NCI-H1417 (cell line): ENCODE measurements at regions not wholly inside any gene's neighbourhood (a gene's known extent, or its start where the extent isn't known, plus 50 kb on each side); places are given as distances from the start of the nearest gene placed in this dataset.

Experiments used
- DNase-seq, 3 experiments: peaks; one replicate each; lab custom pipeline; 2025; lab: John Stamatoyannopoulos, UW

DNA sequence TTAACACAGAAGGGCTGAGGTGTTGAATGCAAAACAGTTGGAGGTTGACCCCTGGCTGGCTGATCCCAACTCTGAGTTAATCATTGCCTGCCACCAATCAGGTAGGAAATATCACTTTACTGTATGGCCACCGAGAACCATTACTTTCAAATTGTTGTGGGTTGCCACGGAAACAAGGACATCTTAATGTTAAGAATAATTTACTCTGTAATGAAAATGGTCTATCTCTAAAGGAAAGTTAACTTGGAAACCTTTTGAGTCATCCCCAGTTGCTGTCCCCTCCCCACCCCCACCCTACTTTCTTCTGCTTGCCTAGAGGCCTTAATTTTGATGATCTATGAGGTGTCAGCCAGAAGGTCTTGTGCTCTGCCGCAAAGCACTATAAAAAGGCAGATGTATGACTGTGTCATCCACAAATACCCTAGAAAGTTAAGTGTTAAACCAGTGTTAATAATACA is 78.7 kb upstream of the SNRK start:
- no peak for DNase-seq

DNA sequence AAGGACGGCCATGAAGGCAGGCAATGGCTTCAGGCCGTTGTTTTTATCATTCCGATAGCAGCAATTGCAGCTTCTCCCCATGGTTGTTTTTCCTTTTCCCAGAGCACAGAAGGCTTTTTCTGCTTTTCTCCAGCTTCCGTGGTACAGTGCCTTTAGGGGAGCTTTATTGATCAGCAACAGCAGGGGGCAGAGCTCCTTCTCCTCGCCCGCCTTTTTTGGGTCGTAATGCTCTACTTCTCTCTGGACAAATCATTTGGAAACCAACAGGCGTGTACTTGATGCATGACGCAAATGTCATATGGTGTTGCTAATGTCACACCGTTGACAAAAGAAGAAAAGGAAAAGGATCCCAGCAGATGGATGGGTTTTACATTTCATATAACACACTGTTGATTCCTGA is 79.7 kb upstream of the SNRK start:
- DNase-seq = no peak

DNA sequence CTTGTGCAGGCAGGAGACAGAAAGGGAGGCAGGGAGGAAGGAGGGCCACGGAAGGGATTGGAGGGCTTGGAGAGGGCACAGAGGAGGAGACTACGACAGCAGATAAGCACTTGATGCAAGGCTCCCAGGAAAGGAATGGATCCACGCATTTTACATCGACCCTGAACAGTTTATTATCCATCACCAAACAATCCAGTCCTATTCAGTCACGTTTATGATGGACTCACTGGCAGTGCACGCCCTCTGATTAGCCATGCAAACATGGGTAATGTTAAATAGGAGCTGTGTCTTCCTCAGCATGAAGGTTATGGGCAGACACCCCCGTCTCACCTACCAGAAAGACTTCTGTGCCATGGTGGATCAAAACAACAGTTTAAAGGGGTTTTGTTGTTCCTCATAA is 80.2 kb upstream of the SNRK start:
- DNase-seq = no peak

DNA sequence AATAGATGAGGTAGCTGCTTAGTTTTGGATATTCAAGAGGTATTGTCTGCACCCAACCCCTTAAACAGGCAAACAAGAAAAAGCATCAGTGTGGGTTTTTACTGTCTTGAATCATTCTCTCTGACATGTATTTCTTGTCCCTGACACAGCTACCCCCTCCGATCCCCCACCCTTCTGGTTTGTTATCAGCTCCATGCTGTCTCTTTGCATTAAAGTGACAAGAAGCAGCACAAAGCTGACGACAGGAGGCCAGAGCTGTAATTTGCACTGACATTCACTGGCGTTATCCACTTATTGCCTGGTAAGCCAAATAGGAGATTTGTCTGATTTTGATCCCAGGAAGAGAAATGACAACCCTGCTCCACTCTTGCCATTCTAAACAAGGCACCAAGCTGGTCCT is 83.3 kb upstream of the SNRK start:
- peak in 1 of 3 experiments; percentile 0 for DNase-seq

DNA sequence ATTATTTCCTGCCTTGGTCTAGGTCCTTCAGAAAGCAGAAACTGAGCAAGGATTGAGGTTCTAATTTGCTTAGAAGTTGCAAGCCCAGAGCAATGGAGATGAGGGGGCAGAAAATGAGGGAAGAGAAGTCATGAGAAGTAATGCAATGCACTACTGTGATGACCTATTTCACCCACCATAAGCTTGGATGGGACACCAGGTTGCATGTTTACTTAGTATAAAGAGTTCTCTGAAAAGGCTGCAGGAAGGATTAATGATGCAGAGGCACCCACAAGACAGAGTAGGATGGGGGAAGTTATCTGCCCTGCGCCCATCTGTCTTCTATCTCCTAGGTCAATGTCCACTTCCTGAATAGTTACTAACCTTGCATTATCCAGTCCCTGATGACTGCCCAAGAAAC is 84.8 kb upstream of the SNRK start:
- no peak for DNase-seq

DNA sequence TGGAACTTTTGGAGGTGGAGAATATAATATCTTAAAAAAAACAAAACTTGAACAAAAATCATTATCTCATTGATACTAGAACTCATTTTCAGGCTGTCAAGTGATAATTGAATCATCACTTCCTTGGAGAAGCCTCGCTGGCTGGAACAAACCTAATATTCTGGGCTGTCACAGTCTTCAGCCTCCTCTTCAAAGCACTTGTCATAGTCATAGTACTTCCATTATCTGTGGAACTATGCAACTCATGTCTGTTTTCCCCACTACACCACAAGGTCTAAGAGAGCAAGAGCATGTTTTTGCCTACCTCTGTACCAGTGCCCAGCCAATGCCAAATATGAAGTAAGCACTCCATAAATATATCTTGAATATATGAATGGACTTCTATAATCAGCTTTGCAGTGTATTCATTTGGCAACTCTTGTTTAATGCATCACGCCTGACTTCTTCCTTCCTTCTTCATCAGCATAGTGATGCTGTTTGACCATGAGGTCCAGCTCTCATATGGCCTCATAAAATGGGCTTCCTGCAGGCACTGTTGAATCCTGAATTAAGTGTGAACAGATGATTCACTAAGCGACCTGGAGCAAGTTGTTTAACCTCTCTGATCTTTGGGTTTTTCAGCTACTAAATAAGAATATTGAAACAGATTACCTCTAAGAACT is 86.6 kb upstream of the SNRK start:
- DNase-seq = no peak

DNA sequence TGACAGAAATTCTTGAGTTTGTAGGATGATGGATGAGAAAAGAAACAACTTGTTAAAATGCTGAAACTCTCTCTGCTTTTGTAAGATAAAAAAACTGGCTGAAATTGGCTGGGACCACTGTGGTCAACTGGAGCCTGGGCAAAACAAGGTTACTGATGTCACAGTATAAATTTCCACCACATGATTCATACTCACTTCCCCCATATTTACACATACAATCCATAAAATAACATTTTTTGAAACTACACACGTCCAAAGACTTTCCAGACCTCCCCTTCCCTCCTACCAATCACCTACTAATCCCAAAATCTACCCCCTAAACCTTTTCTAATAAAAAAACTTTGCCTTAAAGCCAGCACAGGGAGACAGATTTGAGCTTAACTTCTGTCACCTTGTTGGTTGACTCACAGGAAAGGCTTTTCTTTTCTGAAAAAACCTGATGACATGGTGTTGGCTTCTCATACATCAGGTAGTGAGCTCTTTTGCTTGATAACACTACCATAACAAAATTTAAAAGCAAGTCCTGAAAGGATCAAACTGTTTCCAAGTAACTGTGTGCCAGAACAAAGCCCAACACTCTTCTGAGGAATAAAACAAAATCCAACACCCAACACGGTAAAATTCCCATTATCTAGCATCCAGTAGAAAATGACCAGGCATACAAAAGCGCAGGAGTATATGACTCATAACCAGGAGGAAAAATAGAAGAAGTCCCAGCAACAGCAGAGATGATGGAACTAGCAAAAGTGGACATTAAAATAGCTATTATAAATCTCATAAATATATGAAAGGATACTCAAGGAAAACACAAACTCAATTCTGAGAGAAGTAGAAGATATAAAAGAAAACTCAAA is 87.3 kb upstream of the SNRK start:
- DNase-seq = no peak

DNA sequence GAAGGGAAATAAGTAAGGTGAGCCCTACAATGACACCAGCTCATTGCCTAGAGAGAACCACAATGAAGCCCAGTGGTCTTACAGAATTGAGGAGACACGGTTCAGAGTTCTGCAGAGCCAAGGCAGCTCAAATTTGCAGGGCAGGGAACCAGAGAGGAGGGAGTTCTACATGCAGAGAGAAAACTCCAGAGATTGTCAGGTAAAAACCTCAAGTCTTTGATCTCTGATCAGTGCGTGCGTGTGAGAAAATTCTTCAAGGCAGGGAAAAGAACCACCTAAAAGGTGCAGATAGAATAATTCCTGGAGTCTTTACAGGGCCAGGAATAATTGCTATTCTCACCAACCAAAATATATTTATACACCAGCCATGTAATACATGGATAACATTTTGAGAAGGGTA is 88.0 kb upstream of the SNRK start:
- no peak for DNase-seq

DNA sequence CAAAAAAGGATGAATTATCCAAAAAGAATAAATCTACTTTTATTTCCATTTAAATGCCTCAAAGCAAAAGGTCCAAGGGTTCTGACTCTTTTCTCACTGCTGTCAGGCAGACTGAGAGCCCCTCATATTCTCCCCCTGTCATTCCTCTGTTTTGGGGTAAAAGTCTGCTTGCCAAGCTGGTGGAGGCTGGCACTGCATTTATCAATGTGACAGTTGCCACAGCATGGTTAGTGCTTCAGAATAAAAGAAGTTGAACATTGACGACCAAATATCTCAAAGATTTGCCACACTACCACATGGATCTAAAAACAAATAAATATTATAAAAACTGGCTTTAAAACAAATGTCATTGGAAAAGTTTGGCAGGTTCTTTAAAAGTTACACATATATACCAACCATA is 89.2 kb upstream of the SNRK start:
- no peak for DNase-seq

DNA sequence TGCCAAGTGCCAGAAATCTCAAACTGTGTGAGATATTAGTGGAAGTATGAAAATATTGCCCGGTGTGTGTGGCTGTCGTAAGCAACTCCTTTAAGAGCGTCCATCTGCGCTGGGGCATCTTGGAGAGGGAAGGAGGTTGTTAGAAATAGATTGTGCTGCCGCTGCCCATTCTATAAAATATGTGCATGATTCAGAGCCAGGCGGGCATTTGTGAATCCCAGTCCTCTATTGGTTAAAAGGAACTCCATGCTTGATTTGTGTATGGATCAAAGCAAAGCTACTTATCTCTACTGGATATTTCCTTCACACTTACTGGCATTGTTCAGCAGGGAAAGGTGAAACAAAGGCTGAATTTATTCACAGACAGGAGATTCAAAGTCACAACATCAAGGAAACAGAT is 89.6 kb upstream of the SNRK start:
- no peak for DNase-seq

DNA sequence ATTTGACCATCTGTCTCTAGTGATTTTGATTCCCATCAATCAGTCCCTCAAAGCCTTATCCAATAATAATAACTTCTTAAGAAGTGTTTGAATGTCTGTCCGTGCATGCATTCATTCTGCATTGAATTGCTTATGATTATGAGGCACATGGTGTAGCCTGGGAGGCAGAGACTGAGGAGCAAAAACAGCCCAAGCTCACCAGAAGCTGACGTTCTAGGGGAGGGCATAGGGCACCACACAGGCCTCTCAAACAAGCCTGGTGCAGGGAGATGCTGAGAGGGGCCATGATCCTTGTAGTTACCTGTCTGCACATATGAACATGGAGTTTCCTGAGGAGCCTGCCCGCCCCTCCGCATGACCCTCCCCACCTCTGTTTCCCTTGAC is 89.2 kb upstream of the POMGNT2 start:
- no peak for DNase-seq

DNA sequence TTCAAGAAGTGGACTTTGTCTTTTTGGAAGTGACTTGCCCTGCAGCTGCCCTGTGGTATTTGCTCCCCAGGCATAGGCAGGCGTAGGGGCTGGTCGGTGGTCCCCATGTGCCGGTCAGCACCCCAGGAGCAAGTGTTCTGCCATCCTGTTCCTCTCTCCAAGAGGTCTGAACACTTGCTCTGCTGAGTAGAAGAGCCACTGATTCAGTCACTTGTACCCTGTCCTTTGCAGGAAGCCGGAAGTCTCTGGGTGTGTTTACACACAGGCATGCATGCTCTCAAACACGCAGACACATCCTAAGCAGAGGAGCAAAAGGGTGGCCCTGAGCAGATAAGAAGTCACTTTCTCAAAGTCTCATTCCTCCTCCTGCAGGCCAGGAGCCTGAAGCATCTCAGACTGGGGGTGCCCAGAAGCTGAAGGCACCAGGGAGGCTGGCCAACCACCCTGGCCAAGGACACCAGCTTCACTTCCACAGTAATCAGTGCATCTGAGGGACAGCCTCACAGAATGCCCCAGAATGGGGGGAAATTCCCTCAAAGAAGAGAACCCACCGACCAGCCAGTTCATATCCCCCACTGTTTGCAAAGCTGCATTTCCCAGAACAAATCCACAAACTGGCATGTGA is 88.7 kb upstream of the POMGNT2 start:
- DNase-seq = no peak

DNA sequence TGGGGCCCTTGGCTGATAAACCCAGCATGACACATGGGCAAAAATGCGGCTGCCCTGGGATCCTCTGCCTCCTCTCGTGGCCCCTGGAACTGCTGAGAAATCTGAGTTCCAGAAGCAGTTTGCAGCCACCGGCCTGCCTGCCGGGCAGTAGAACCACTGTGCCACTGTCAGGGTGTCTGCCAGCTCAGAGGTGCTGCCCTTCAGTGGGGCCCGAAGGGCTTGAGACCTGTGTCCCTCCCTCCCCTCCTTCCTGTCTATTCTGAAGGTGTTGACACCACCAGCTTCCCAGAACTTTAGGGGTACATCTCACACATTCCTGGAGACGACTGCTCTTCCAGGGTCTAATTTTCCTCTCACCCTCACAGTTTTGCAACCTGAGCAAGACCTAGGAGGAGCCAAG is 88.2 kb upstream of the POMGNT2 start:
- DNase-seq = no peak

DNA sequence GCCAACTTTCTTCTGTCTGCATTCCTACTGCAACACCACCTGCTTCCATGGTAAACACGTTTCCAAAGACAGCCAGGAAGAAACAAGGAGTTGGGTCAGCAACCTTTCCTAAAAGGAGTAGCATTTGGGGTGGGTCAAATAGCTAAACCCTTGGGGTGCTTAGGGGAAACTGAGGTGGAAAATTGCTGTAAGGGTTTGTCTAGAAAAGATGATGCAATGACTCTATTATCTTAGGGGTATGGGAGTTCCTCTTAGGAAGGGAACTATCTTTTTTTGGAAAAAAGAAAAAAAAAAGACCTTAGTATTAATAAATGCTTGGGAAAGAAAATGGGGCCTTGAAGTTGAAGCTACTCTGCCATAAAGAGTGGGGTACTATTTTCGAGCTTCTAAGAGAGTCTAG is 86.1 kb upstream of the POMGNT2 start:
- no peak for DNase-seq

DNA sequence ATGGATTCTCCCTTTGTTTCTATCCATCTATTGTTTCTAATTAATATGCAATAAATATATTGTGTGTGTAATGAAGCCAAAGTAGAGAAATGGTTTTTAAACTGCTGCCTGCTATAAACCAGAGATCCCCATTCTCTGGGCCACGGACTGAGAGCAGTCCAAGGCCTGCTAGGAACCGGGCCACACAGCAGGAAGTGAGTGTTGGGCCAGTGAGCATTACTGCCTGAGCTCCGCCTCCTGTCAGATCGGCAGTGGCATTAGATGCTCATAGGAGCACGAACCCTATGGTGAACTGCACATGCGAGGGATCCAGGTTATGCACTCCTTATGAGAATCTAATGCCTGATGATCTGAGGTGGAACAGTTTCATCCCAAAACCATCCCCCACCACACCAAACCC is 85.2 kb upstream of the POMGNT2 start:
- DNase-seq = no peak

DNA sequence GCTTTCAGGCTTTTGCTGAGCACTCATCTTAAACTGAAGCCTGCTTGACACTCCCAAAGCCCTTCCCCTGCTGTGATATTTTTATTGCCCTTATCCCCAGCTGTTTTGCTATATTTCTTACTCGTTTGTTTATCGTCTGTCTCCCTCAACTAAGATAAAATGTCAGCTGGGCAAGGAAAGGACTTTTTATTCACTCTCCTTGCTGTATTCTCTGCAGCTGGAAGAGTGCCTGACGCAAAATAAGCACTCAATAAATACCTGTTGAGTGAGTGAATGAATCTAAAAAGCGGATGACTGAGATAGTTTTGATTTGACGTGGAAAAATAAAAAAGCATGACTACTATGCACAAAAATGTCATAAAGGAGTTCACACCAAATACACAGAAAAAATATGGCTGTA is 84.8 kb upstream of the POMGNT2 start:
- DNase-seq = no peak

DNA sequence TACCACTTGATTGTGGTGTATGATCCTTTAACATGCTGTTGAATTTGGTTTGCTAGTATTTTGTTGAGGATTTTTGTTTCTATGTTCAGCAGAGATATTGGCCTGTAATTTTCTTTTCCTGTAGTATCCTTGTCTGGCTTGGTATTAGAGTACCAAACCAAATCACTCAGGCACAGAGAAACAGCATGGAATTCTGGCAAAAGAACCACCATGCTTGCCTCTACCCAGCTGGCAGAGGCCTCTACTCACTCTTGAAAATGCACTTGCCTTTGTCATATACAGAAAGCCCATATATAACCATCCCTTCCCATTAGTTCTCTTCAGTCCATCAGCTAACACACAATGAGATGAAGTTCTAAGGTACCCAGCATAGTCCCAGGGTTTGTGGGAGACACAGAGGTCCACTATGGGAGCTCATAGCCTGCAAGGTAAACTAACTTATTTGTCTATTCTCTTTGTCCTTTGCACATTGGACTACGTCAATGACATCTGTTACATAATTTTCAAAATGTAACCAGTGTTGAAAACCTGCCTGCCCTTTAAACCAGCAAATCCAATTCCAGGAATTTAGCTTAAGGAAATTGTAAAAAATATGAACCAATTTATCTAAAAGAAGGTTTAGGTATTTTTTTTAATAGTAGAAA is 82.1 kb upstream of the POMGNT2 start:
- DNase-seq = no peak

DNA sequence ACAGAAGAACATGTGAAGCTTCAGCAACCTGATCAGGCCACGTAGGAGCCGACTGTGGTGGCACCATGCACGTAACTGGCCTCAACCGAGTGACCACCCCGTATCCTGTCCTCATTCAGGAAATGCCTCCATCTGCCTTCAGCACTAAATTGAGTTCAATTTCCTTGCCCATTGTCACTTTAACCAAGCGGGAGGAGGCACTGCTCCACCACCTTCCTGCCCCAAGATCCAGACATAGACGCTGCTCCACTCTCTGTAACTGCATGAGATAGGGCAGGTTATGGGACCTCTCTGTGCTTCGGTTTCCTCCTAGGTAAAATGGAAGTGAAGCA is 80.1 kb upstream of the POMGNT2 start:
- DNase-seq = no peak

DNA sequence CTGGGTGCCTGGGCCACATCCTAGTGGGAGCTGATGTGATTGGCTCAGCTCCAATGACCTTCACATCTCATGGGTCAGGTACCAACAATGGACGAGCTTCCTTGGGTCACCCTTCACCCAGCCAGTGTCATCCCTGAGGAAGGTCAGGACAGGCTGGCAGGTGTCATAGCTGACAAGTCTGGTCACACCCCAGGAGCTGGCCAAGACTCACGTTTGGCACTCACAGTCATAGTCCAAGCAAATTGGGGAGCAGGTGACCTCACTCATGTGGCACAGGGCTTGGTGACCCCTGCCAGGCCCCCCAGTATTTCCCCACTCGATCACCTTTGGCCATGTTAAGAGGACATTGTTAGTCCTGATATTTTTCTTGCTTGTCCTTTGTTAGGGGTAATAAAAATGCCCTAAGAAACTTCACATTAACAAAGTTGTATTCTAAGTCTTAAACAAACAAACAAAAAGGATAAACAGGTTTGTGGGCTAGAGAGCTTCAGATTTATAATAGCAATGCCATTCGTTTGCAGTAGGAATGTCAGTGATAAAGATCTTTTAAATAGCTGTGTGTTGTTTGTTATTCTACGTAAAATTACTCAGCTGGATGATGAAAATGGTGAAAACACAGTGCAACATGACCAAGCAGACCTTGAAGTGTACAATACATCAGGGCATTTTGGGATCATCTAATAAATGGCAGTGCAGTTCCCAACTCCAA is 79.5 kb upstream of the POMGNT2 start:
- no peak for DNase-seq

DNA sequence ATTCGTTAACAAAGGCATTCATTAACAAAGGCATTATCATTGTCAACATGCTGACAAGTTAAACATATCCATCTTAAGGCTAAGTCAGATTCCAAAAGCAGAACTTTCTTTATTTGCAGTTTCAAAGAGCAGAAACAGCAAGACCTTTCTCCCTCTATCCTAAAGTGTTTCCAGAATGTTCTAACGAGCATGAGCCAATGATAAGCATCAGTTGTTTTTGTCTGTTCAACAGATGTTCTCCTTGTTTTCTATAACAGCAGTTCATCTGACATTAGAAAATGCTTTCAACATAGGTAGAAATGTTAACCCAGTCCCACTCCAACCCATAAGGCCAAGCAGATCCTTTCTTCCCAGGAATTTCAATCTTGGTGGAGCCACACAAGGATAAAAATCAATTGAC is 77.6 kb upstream of the POMGNT2 start:
- DNase-seq = no peak

DNA sequence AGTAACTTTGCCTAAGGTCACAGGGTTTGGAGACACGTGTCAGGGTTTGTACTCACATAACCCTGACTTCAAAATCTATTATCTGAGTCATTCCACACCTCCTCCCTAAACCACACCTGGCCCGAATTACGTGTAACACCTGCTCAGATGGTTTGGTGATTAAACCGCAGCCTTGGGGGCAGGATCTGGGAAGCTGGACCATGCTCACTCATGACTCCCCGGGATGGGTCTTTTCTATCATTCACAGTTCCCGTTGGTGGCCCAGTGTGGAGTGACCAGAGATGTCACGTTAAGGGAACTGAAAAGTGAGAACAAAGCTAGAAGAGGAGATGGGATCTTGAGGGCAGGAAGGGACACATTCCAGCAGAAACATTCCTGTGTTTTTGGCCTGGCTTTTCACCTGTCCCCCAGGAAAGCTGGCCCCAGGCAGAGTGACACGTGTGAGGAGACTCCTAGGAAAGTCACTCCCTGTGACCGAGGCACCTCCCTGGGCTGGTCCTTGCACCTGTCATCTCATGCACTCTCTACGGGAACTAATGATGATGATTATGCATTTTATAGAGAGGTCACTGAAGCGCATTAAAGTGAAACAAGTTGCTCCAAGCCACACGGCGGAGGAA is 75.4 kb upstream of the POMGNT2 start:
- peak in 2 of 3 experiments; percentile 5 to 49 for DNase-seq

DNA sequence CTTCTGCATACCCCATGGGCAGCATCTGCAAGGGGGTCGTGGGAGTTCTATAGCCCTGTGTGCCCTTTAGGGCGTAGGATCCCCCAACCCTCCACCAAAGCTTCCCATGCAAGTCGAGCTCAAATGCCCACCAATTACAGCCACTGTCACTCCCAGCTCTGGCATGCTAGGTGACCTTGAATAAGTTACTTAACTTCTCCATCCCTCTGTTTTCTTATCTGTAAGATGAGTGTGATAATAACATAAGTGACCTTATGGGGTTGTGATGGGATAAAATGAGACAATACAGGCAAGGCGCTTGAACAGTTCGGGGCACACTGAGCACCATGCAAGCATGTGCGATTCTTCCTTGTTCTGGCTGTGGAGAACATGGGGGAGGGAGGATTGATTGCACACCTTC is 74.8 kb upstream of the POMGNT2 start:
- DNase-seq = no peak
